ENCODE measurements at regions not wholly inside any gene's neighbourhood (a gene's known extent, or its start where the extent isn't known, plus 50 kb on each side); places are given as distances from the start of the nearest gene placed in this dataset.

DNA sequence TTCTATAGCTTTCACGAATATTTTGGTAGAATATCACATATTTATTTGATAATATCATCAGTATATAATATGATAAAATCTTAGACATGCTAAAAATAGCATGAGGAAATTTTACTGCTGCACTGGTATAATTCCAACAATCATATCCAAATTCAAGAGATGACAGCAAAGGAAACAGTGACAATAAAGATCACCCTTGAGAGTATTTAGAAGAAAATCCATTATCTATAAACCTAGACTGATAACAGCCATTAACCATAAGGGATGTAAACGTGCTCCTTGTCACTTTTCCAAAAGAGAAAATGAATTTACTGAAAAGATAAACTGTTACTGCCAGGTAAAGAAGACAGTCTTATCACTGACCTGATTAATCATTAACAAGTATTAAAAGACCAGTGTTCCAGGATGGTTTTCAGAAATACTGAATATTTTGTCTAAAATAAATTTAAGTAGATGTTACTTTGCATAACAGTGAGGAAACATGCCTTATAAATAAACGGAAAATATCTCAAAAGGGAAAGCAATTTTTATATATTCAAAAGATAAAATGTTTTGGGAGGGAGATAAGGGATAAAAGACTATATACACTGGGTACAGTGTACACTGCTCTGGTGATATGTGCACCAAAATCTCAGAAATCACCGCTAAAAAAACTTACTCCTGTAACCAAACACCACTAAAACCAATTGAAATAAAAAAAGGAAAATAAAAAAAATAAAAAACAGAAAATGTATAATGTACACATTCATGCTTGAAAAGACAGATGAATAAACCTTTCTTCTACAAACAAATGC lies 1704.7 kb downstream of the HACE1 start:
- TF ChIP-seq, protein P1, sequence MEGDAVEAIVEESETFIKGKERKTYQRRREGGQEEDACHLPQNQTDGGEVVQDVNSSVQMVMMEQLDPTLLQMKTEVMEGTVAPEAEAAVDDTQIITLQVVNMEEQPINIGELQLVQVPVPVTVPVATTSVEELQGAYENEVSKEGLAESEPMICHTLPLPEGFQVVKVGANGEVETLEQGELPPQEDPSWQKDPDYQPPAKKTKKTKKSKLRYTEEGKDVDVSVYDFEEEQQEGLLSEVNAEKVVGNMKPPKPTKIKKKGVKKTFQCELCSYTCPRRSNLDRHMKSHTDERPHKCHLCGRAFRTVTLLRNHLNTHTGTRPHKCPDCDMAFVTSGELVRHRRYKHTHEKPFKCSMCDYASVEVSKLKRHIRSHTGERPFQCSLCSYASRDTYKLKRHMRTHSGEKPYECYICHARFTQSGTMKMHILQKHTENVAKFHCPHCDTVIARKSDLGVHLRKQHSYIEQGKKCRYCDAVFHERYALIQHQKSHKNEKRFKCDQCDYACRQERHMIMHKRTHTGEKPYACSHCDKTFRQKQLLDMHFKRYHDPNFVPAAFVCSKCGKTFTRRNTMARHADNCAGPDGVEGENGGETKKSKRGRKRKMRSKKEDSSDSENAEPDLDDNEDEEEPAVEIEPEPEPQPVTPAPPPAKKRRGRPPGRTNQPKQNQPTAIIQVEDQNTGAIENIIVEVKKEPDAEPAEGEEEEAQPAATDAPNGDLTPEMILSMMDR (IDR thresholded peaks at IDR 0.05; ENCODE audit: insufficient read depth, missing control alignments) = no peak
- DNase-seq (ENCODE audit: insufficient read length, low spot score) (no peak), FAIRE-seq (no peak)

DNA sequence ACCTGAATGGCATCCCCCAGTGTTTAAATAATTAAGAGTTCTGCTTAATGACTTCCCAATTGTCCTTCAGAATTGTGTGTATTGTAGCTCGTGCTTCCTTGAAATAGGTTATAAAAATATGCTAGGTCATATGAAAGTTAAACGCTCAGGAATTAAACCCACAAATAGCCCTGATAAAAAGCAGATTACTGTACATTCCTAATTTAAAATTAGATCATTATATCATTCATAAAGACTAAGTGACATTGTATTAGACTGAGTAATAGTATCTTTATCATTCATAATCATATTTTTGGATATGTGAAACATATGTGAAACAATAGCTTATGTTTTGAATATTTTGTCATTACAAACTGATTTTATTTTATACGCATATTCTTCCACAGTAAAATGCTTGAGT lies 1706.7 kb downstream of the HACE1 start:
- no peak for FAIRE-seq
- TF ChIP-seq, protein P1 (IDR thresholded peaks at IDR 0.05; ENCODE audit: insufficient read depth, missing control alignments) = no peak
- DNase-seq (ENCODE audit: insufficient read length, low spot score) = no peak

DNA sequence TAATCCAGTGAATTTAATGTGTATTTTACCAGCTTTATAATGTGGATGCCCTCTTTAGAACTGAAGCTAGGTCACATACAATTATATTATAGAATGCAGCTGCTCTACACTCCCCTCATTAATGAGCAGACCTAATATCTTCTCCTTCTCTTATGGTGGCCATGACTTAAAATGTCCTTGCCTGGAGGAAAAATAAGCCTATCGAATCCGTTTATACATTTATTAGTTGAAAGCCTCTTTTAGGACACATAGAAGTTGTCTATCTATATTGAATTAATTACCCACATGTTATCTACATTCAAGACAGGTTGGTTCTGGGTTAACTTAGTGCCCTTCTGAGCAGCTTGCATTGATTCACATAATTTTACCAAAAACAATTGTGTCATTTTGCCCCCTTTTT lies 1716.8 kb downstream of the HACE1 start:
- no peak for DNase-seq (ENCODE audit: insufficient read length, low spot score)
- TF ChIP-seq, protein P1 (IDR thresholded peaks at IDR 0.05; ENCODE audit: insufficient read depth, missing control alignments) = no peak
- FAIRE-seq = no peak

DNA sequence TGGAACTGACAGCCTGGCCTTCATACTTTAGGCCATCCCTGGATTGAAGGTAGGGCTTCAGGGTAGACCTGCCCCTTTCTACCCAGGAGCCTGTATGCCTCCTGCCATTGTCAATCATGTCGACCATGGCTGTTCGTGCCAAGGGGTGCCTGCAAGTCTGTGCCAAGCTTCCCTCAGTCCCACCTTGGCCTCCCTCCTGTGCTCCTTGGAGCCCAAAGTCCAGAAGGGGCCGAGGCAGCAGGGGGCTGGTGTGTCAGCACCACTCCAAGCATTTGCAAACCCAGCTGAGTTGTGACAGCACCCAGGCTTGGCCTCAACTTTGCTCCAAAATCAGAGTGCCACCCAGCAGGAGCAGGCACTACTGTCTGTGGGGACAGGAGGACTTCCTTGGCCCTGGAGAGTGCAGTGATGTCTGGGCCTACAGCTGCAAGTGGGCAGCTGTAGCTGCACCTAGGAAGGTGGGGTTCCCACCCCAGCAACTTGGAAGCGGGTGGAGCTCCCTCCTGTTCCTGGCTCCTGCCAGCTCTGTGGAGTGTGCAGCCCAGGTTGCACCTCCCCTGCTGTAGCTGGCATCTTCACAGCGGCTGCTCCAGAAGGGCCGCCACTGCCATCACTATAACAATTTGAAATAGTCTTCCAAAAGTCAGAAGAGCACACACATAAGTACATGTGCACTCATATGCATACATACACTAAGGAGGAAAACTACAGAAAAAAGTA lies 1719.3 kb downstream of the HACE1 start:
- TF ChIP-seq, protein P1 (IDR thresholded peaks at IDR 0.05; ENCODE audit: insufficient read depth, missing control alignments) = no peak
- FAIRE-seq = no peak

DNA sequence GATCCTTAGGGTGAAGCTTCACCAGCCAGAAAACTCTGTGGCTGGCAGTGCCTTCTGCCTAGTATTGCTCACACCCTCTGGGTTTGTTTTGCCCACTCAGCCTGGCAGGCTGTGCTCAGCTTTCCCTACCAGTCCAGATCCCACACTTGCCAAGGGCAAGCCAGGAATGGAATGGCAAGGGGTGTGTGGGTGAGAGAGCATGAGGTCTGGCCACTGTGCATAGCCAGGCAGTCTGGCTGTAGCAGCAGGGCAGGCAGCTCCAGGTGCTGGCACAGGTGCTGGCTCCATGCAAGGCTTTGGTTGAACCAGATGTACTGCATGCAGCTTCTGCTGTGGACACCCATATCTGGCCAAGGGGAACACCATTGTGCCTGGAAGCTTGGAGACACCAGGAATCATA lies 1720.3 kb downstream of the HACE1 start:
- no peak for DNase-seq (ENCODE audit: insufficient read length, low spot score)
- TF ChIP-seq, protein P1 (IDR thresholded peaks at IDR 0.05; ENCODE audit: insufficient read depth, missing control alignments) = no peak
- no peak for FAIRE-seq

More for the DNA sequence above, 1719.3 kb downstream of the HACE1 start:
- DNase-seq (ENCODE audit: insufficient read length, low spot score) = no peak

DNA sequence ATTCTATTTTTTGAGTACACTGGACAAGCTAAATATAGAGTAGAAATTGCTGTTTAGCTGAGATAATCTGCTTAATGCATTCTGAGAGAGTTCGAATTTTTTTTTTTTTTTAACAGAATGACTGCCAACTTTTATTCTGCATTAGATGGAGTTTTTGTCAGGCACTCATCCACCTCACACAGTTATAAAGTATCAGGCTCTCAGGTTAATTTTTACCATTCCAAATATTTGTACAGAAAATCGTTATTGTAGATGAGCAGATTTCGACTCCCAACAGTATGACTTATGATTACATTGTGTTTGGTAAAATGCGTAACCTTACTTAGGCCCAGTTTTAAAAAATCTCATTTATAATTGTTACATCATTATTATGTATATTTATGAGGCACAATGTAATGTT lies 1731.0 kb downstream of the GRIK2 start:
- TF ChIP-seq, protein P1 (IDR thresholded peaks at IDR 0.05; ENCODE audit: insufficient read depth, missing control alignments) = no peak
- DNase-seq (ENCODE audit: insufficient read length, low spot score) (no peak), FAIRE-seq (no peak)
